ENCODE measurements at regions not wholly inside any gene's neighbourhood (a gene's known extent, or its start where the extent isn't known, plus 50 kb on each side); places are given as distances from the start of the nearest gene placed in this dataset.

GRCh38 chr1:219312967-219313366 lies 139.3 kb downstream of the LYPLAL1 start:
- no peak overlapping the region for H3K27ac Mint-ChIP-seq
- H3K27me3 Mint-ChIP-seq (ENCODE audit: low read depth) = no peaks in the 10 kb centered on the region
- H3K9me3 Mint-ChIP-seq = peaks cover 40% of the 10 kb centered on the region
- H3K4me3 Mint-ChIP-seq = no peak overlapping the region
- no peaks in the 10 kb centered on the region for H3K4me1 Mint-ChIP-seq
- TF ChIP-seq CTCF (IDR thresholded peaks at IDR 0.05; ENCODE audit: unreplicated experiment in 3 of 3) = no peak
- peaks cover 31% of the 10 kb centered on the region for H3K36me3 Mint-ChIP-seq (ENCODE audit: low read depth)

DNA sequence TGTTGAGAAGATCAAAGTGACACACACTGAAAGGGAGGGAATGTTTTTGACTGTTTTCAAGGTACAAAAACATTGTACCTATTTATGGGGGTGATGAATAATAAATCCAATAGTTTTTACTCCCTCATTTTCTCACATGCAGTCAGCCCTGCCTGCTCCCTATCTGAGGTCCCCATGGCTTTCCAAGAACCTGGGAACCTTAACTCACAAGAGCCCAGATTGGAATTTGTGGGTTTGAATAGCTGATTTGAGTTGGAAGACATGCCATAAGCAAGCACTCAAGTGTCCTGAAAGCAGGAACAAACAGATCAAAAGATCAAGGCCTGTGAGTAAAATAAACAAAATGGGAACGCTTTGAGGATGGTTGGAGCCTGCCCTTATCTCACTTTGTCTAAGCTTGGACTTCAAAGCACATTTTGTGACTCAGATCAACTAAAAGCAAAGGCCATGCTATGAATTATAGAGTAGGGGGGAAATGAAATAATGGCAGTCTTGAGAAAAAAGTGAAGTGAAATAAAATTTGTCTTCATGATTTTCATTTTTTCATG lies 136.6 kb downstream of the LYPLAL1 start:
- peaks cover 25% of the 10 kb centered on the region for H3K36me3 Mint-ChIP-seq (ENCODE audit: low read depth)
- H3K27ac Mint-ChIP-seq = peak overlapping the region in 2 of 3 experiments; percentile 31 to 84
- no peak overlapping the region for H3K4me3 Mint-ChIP-seq
- no peaks in the 10 kb centered on the region for H3K4me1 Mint-ChIP-seq
- no peak for TF ChIP-seq CTCF (IDR thresholded peaks at IDR 0.05; ENCODE audit: unreplicated experiment in 3 of 3)
- H3K9me3 Mint-ChIP-seq = peaks cover 31% of the 10 kb centered on the region
- H3K27me3 Mint-ChIP-seq (ENCODE audit: low read depth) = no peaks in the 10 kb centered on the region

DNA sequence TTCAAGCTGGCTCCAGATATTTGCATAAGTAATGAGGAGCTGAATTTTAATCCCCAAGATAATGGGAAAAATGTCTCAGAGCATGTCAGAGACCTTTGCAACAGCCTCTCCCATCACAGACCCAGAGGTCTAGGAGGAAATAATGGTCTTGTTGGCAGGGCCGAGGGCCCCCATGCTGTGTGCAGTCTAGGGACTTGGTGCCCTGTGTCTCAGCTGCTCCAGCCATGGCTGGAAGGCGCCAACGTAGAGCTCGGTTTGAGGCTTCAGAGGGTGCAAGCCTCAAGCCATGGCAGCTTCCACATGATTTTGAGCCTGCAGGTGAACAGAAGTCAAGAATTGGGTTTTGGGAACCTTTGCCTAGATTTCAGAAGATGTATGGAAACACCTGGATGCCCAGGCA lies 134.7 kb downstream of the LYPLAL1 start:
- Mint-ChIP-seq H3K27ac (no peak overlapping the region), H3K27me3 (ENCODE audit: low read depth) (no peaks in the 10 kb centered on the region), H3K4me1 (no peaks in the 10 kb centered on the region), H3K4me3 (no peak overlapping the region), H3K9me3 (peaks cover 26% of the 10 kb centered on the region), H3K36me3 (ENCODE audit: low read depth) (peaks cover 22% of the 10 kb centered on the region)
- no peak for TF ChIP-seq CTCF (IDR thresholded peaks at IDR 0.05; ENCODE audit: unreplicated experiment in 3 of 3)

DNA sequence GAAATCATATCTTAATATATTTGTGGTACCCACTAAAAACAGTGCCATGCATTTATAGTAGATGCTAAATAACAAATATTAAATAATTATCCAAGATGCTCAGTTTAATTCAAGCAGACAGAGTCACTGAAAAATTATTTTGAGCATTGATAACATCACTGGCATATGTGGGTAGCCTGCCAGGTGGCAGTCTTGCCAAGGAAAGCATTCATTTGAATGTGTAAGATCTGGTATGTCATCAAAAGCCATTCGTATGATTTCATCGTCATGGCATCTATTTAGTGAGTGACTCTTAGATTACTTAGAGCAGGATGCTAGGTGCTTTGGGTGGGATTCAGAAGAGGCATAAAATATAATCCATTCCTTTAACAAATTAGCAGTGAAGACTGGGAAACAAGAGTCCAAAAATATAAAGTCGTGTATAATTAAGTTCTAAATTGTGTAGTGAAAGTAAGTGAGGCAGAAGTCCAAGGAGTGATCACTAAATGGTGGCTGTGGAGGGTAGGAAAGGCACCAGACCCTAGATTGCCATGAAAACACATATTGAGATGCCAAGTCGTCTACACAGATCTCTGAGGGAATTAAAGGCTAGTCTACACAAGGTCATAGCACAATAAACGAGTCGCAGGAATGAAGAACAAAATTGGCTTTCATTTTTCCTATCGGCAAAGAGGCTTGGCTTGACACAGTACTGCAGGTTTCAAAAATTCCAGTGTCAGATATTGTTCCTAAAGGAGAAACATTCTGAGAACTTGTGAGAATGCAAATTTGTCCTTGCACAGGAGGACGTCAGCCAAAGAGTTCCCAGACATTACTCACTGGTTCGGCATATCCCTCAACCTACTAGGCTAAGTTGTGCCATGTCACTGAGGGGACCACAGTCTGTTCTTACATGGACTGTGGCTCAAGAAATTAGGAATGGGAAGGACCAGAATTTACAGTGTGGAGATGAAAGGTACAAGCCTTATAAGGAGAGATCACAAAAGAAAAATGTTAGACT lies 130.8 kb downstream of the LYPLAL1 start:
- H3K36me3 Mint-ChIP-seq (ENCODE audit: low read depth) = peaks cover 14% of the 10 kb centered on the region
- H3K9me3 Mint-ChIP-seq = peaks cover 14% of the 10 kb centered on the region
- H3K4me1 Mint-ChIP-seq = no peaks in the 10 kb centered on the region
- no peaks in the 10 kb centered on the region for H3K27me3 Mint-ChIP-seq (ENCODE audit: low read depth)
- H3K27ac Mint-ChIP-seq = peak overlapping the region in 1 of 3 experiments; percentile 10
- no peak overlapping the region for H3K4me3 Mint-ChIP-seq
- TF ChIP-seq CTCF (IDR thresholded peaks at IDR 0.05; ENCODE audit: unreplicated experiment in 3 of 3) = no peak

- H3K4me1 Mint-ChIP-seq = peaks cover 13% of the 10 kb centered on the region
- H3K27me3 Mint-ChIP-seq (ENCODE audit: low read depth) = no peaks in the 10 kb centered on the region
- peaks cover 10% of the 10 kb centered on the region for H3K9me3 Mint-ChIP-seq
- no peak for TF ChIP-seq CTCF (IDR thresholded peaks at IDR 0.05; ENCODE audit: unreplicated experiment in 3 of 3)
- H3K36me3 Mint-ChIP-seq (ENCODE audit: low read depth) = peaks cover 5% of the 10 kb centered on the region
- H3K27ac Mint-ChIP-seq = peak overlapping the region in 1 of 3 experiments; percentile 7
- H3K4me3 Mint-ChIP-seq = no peak overlapping the region
Measured at GRCh38 chr1:219302697-219303096, 129.0 kb downstream of the LYPLAL1 start.

All from nephron (organoid).